Activated CD4-positive, alpha-beta T cell treated with anti-CD3 and anti-CD28 coated beads for 36 hours (primary cell): ENCODE measurements at regions not wholly inside any gene's neighbourhood (a gene's known extent, or its start where the extent isn't known, plus 50 kb on each side); places are given as distances from the start of the nearest gene placed in this dataset.
"Not testable (repeated sequence)": the region's sequence is repeated elsewhere in the genome, so short reads cannot be mapped to it uniquely, and the experiment has no call there.

ENCODE experiments used
- ATAC-seq: fragments of 200-7000 bp; cut with Tn5 transposase; one replicate; pipeline ENCODE4 v1.10.0; 2021; ENCODE audit warnings: mild to moderate bottlenecking, moderate library complexity
- CTCF ChIA-PET: fragments of 350-600 bp; sonication (Branson Sonifier 250); formaldehyde crosslinking; loops from one replicate; lab custom pipeline; 2021; ENCODE audit warnings: antibody characterized with exemption; lab: Charles Lee
- POLR2A ChIA-PET: fragments of 350-600 bp; sonication (Branson Sonifier 250); formaldehyde crosslinking; loops from one replicate; lab custom pipeline; 2021; ENCODE audit warnings: antibody characterized with exemption, inconsistent platforms; lab: Charles Lee
- DNase-seq: peaks from one replicate; pipeline ENCODE4 v3.0.0-alpha.2; 2020
- H3K27ac Mint-ChIP-seq: one replicate; pipeline ENCODE4 v1.8.0; 2021; ENCODE audit warnings: mixed read lengths
- H3K27me3 Mint-ChIP-seq: one replicate; pipeline ENCODE4 v1.8.0; 2021; ENCODE audit warnings: mixed read lengths
- H3K36me3 Mint-ChIP-seq: one replicate; pipeline ENCODE4 v1.8.0; 2021; ENCODE audit warnings: low read depth, mixed read lengths
- H3K4me1 Mint-ChIP-seq: one replicate; pipeline ENCODE4 v1.8.0; 2021; ENCODE audit warnings: mixed read lengths
- H3K4me3 Mint-ChIP-seq: one replicate; pipeline ENCODE4 v1.8.0; 2021; ENCODE audit warnings: mild to moderate bottlenecking, moderate library complexity, mixed read lengths
- H3K9me3 Mint-ChIP-seq: one replicate; pipeline ENCODE4 v1.8.0; 2021; ENCODE audit warnings: low read depth, mixed read lengths
- intact Hi-C, 2 experiments: fragments of 100-400 bp; cut with DNase I in 1 of 2; cut with micrococcal nuclease in 1 of 2; formaldehyde crosslinking; loops; one replicate each; pipeline versions ENCODE4 v1.14.2 to v1.15.1; 2022 to 2024; cut with DNase I, micrococcal nuclease

- POLR2A ChIA-PET = no interaction called here
- H3K36me3 Mint-ChIP-seq = no peaks in the 10 kb centered on the region
- intact Hi-C loops = no loop called here
- DNase-seq (no peak), ATAC-seq (no peak)
- H3K4me1 Mint-ChIP-seq = peaks cover 29% of the 10 kb centered on the region
- CTCF ChIA-PET = interaction anchor here (0.8 to 1.5 kb wide), 3 partner anchors 14 to 69 kb away, joined by 3 to 7 read pairs (median 4); no protein-coding TSS in a partner anchor
- H3K27me3 Mint-ChIP-seq = peaks cover 2% of the 10 kb centered on the region
- H3K4me3 Mint-ChIP-seq = no peak overlapping the region
- H3K27ac Mint-ChIP-seq = no peak overlapping the region
- H3K9me3 Mint-ChIP-seq = no peaks in the 10 kb centered on the region
These were observed 66.2 kb upstream of the BEND6 start for GRCh38 chr6:56888687-56889086.

- no peak overlapping the region for H3K27ac Mint-ChIP-seq
- peaks cover 2% of the 10 kb centered on the region for H3K27me3 Mint-ChIP-seq
- ChIA-PET POLR2A (no interaction called here), CTCF (interaction anchor here (0.8 kb wide), 1 partner anchor 16 kb away, joined by 3 read pairs; no protein-coding TSS in a partner anchor)
- H3K4me1 Mint-ChIP-seq = peaks cover 29% of the 10 kb centered on the region
- DNase-seq = no peak
- no peak for ATAC-seq
- no peak overlapping the region for H3K4me3 Mint-ChIP-seq
- no peaks in the 10 kb centered on the region for H3K9me3 Mint-ChIP-seq
- intact Hi-C loops = no loop called here
- H3K36me3 Mint-ChIP-seq = no peaks in the 10 kb centered on the region
These were observed 67.8 kb upstream of the BEND6 start for GRCh38 chr6:56887086-56887485.

GRCh38 chr6:56877922-56878321, 77.0 kb upstream of the BEND6 start:
- no peaks in the 10 kb centered on the region for H3K4me1 Mint-ChIP-seq
- ChIA-PET CTCF (no interaction called here), POLR2A (interaction anchor here (0.7 kb wide), 1 partner anchor 36 kb away, joined by 4 read pairs; no protein-coding TSS in a partner anchor)
- peaks cover 5% of the 10 kb centered on the region for H3K27me3 Mint-ChIP-seq
- no peak overlapping the region for H3K27ac Mint-ChIP-seq
- intact Hi-C loops = no loop called here
- H3K36me3 Mint-ChIP-seq = no peaks in the 10 kb centered on the region
- H3K4me3 Mint-ChIP-seq = no peak overlapping the region
- H3K9me3 Mint-ChIP-seq = no peaks in the 10 kb centered on the region
- DNase-seq = no peak
- ATAC-seq = no peak

- no peaks in the 10 kb centered on the region for H3K9me3 Mint-ChIP-seq
These were observed 78.9 kb upstream of the BEND6 start for GRCh38 chr6:56875961-56876360.

GRCh38 chr6:56875523-56875922, 79.4 kb upstream of the BEND6 start:
- Mint-ChIP-seq H3K36me3 (no peaks in the 10 kb centered on the region), H3K9me3 (no peaks in the 10 kb centered on the region), H3K27me3 (peaks cover 5% of the 10 kb centered on the region), H3K4me1 (no peaks in the 10 kb centered on the region), H3K27ac (no peak overlapping the region), H3K4me3 (no peak overlapping the region)
- intact Hi-C loops = no loop called here
- no peak for DNase-seq
- ATAC-seq = no peak
- ChIA-PET CTCF (interaction anchor here (1.1 kb wide), 1 partner anchor 16 kb away, joined by 3 read pairs; no protein-coding TSS in a partner anchor), POLR2A (no interaction called here)

More at GRCh38 chr6:56875961-56876360, 78.9 kb upstream of the BEND6 start:
- H3K4me1 Mint-ChIP-seq = no peaks in the 10 kb centered on the region
- H3K36me3 Mint-ChIP-seq = no peaks in the 10 kb centered on the region
- peaks cover 5% of the 10 kb centered on the region for H3K27me3 Mint-ChIP-seq
- DNase-seq (no peak), ATAC-seq (no peak)
- intact Hi-C loops = no loop called here
- H3K4me3 Mint-ChIP-seq = no peak overlapping the region
- ChIA-PET POLR2A (no interaction called here), CTCF (interaction anchor here (1.1 kb wide), 1 partner anchor 16 kb away, joined by 3 read pairs; no protein-coding TSS in a partner anchor)
- no peak overlapping the region for H3K27ac Mint-ChIP-seq

GRCh38 chr6:56874328-56874727, 80.6 kb upstream of the BEND6 start:
- CTCF ChIA-PET = no interaction called here
- ATAC-seq (no peak), DNase-seq (no peak)
- no peak overlapping the region for H3K4me3 Mint-ChIP-seq
- H3K4me1 Mint-ChIP-seq = no peaks in the 10 kb centered on the region
- H3K27ac Mint-ChIP-seq = no peak overlapping the region
- POLR2A ChIA-PET = no interaction called here
- H3K9me3 Mint-ChIP-seq = no peaks in the 10 kb centered on the region
- no peaks in the 10 kb centered on the region for H3K36me3 Mint-ChIP-seq
- intact Hi-C loops = no loop called here
- H3K27me3 Mint-ChIP-seq = peaks cover 5% of the 10 kb centered on the region

- H3K36me3 Mint-ChIP-seq, intact Hi-C loops, POLR2A ChIA-PET, H3K4me3 Mint-ChIP-seq, H3K27me3 Mint-ChIP-seq, DNase-seq, ATAC-seq, CTCF ChIA-PET, H3K27ac Mint-ChIP-seq, H3K9me3 Mint-ChIP-seq, H3K4me1 Mint-ChIP-seq: not testable (repeated sequence)
These were observed 84.9 kb upstream of the BEND6 start for GRCh38 chr6:56870053-56870452.

GRCh38 chr6:56869346-56869745, 85.6 kb upstream of the BEND6 start:
- ATAC-seq = no peak
- DNase-seq = no peak
- H3K4me3 Mint-ChIP-seq = no peak overlapping the region
- H3K27me3 Mint-ChIP-seq = peaks cover 5% of the 10 kb centered on the region
- POLR2A ChIA-PET = no interaction called here
- no peaks in the 10 kb centered on the region for H3K36me3 Mint-ChIP-seq
- intact Hi-C loops = no loop called here
- CTCF ChIA-PET = no interaction called here
- H3K27ac Mint-ChIP-seq = no peak overlapping the region
- no peaks in the 10 kb centered on the region for H3K4me1 Mint-ChIP-seq
- no peaks in the 10 kb centered on the region for H3K9me3 Mint-ChIP-seq

GRCh38 chr6:56868687-56869086, 86.2 kb upstream of the BEND6 start:
- Mint-ChIP-seq H3K4me1 (no peaks in the 10 kb centered on the region), H3K27me3 (peaks cover 5% of the 10 kb centered on the region)

GRCh38 chr6:56866917-56867522, 87.9 kb upstream of the BEND6 start:
- intact Hi-C loops = no loop called here
- Mint-ChIP-seq H3K4me1 (no peaks in the 10 kb centered on the region), H3K27ac (no peak overlapping the region), H3K36me3 (no peaks in the 10 kb centered on the region), H3K27me3 (peaks cover 4% of the 10 kb centered on the region), H3K9me3 (no peaks in the 10 kb centered on the region), H3K4me3 (no peak overlapping the region)
- ATAC-seq = no peak
- POLR2A ChIA-PET = no interaction called here
- CTCF ChIA-PET = no interaction called here
- DNase-seq = no peak

More at GRCh38 chr6:56868687-56869086, 86.2 kb upstream of the BEND6 start:
- intact Hi-C loops = no loop called here
- no peak for DNase-seq
- no peak for ATAC-seq
- Mint-ChIP-seq H3K9me3 (no peaks in the 10 kb centered on the region), H3K27ac (no peak overlapping the region), H3K36me3 (no peaks in the 10 kb centered on the region), H3K4me3 (no peak overlapping the region)
- CTCF ChIA-PET = no interaction called here
- POLR2A ChIA-PET = no interaction called here

GRCh38 chr6:56865081-56865875, 89.6 kb upstream of the BEND6 start:
- Mint-ChIP-seq H3K36me3 (no peaks in the 10 kb centered on the region), H3K4me1 (no peaks in the 10 kb centered on the region), H3K9me3 (no peaks in the 10 kb centered on the region), H3K27me3 (peaks cover 4% of the 10 kb centered on the region), H3K4me3 (no peak overlapping the region), H3K27ac (no peak overlapping the region)
- ATAC-seq (no peak), DNase-seq (no peak)
- POLR2A ChIA-PET = no interaction called here
- CTCF ChIA-PET = interaction anchor here (0.6 to 2.0 kb wide), 3 partner anchors 39 to 469 kb away, joined by 3 to 8 read pairs (median 7); no protein-coding TSS in a partner anchor
- intact Hi-C loops = no loop called here
